GM18502 (cell line): ENCODE measurements at regions not wholly inside any gene's neighbourhood (a gene's known extent, or its start where the extent isn't known, plus 50 kb on each side); places are given as distances from the start of the nearest gene placed in this dataset.
"Not testable (repeated sequence)": the region's sequence is repeated elsewhere in the genome, so short reads cannot be mapped to it uniquely, and the experiment has no call there.

Source experiments
- ATAC-seq: cut with Tn5 transposase; IDR thresholded peaks from one replicate; pipeline ENCODE4 v1.9.1; 2021; ENCODE audit warnings: mild to moderate bottlenecking; ENCODE audit not compliant: unreplicated experiment, poor library complexity

DNA sequence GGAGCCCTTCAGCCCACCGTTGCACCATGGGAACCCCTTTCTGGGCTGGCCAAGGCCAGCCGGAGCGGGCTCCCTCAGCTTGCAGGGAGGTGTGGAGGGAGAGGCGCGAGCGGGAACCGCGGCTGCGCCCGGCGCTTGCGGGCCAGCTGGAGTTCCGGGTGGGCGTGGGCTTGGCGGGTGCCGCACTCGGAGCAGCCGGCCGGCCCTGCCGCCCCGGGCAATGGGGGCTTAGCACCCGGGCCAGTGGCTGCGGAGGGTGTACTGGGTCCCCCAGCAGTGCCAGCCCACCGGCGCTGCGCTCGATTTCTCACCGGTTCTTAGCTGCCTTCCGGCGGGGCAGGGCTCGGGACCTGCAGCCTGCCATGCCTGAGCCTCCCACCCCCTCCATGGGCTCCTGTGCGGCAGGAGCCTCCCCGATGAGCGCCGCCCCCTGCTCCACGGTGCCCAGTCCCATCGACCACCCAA is 949.8 kb downstream of the NR2F1-AS1 start:
- not testable (repeated sequence) for ATAC-seq

DNA sequence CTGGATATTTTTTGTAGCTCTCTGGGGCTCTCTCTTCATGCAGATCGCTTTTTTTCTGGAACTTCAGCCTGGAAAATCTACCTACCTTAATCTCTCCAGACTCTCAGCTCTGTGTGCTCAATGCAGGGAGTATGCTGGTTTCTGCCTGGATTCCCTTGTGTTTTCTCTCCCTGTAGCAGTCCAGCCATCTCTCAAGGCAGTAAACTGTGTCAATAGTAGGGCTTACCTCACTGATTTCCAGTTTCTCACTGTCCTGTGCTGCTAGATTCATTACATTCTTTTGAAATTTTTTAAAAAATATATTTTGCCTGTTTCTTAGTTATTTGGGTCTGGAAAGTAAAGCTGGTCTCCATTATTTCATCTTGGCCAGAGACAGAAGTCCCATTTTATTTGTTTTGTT is 951.4 kb downstream of the NR2F1-AS1 start:
- no peak for ATAC-seq

DNA sequence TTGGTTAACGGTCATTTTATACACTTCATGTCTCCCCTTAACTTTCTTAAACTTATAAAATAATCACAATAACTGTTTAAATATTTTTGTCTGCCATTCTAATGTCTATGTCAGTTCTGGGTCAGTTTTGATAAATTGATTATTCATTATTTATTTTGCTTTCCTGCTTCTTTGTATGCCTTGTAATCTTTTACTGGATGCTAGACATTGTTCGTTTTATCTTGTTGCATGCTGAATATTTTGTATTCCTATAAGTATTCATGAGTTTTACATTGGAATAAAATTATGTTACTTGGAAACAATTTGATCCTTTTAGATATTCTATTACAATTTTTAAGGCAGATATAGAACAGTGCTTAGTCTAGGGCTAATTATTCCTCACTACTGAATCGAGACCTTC is 952.0 kb downstream of the NR2F1-AS1 start:
- ATAC-seq: no peak

DNA sequence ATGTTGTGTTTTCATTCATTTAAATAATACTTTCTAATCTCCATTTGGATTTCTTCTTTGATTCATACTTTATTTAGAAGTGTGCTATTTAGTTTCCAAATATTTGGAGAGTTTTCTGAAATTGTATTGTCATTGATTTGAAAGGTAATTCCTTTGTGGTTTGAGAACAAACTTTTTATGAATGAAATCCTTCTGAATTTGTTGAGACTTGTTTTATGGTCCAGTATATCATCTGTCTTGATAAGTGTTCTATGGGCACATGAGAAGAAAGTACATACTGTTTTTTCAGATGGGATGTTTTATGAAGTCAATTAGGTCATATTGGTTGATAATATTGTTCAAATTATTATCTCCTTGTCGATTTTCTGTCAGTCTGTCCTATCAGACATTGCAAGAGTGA is 953.8 kb downstream of the NR2F1-AS1 start:
- no peak for ATAC-seq

DNA sequence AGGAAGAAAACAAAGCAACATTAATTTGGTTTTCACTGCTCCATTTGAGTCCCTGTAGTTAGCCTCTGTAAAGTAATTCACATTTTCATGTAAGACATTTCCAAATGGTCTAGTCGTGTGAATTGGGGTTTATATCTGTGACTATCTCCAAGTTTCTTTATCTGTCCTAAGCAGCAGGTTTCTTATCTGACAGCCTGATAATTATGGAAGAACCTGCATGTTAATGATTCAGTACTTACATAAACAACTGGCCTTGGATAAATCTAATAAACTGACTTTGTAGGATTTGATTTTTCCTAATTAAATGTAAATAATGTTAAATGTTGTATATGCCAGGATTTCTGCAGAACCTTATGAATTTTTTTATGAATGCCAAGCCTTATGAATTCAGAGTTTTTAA is 964.9 kb downstream of the NR2F1-AS1 start:
- ATAC-seq: no peak

DNA sequence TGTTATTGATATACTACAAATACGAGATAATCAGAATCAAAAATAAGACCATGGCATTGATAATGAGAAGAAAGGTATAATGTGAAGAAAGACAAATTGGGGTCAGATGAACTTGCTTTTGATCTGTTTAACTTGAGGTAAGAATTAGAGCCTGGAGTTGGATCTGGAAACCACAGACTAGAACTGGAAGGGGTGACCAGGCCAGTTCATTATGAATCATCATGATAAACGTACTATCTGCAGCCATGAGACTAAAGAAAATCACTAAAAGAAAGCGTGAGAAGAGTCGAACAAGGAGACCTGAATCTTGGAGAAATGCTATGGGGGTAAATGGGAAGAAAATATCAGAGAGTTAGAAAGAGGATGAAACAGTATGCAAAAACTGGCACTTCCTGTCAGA is 967.5 kb downstream of the NR2F1-AS1 start:
- ATAC-seq: no peak

DNA sequence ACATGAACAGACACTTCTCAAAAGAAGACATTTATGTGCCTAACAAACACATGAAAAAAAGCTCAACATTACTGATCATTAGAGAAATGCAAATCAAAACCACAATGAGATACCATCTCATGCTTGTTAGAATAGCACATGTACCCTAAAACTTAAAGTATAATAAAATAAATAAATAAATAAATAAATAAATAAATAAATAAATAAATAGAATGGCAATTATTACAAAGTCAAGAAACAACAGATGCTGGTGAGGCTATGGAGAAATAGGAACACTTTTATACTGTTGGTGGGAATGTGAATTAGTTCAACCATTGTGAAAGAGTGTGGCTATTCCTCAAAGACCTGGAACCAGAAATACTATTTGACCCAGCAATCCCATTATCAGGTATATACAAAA is 970.6 kb downstream of the NR2F1-AS1 start:
- not testable (repeated sequence) for ATAC-seq

DNA sequence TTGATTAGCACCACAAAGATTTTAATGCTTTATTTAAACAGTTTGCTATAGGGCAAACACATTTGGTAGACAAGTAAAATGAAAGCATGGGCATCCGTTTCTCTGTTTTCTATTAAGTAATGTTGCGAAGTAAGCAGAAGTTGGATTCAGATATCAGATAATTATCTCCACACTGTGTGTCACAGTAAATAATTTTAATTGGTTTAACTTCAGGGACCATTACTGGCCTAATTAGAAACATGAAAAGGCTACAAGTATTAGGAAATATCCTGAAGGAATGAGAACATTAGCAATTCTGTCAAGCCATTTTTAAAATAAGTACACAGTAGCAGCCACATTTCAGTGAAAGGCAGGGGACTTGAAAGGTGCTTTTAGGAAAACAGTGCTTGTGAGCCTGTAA is 975.4 kb downstream of the NR2F1-AS1 start:
- ATAC-seq: no peak

DNA sequence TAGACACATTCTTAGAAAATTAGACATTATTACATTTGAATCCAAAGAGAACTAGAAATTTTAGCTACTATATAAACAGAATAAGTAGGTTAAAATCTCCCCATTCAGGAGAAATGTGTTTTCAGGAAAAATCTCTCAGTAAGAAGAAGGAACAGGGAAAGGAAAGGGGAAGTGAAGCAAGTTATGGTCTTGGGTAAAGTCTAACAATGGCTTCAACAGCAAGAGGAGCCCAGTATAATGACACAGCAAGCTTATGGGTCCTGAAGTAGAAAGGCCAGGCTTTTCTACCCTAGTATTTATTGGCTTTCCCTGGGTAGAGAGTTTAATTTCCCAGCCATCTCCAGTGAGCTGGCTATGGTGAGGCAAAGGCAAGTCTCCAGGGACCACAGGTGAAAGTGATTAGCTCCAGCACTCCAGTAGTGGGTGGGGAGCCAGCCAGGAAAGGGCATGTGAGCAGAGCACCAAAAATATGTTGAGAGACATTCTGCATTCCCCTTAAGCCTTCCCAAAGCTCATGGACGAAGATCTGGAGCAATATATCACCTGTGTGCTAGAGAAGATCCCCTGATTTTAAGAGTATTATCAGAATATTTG is 981.7 kb downstream of the NR2F1-AS1 start:
- no peak for ATAC-seq

DNA sequence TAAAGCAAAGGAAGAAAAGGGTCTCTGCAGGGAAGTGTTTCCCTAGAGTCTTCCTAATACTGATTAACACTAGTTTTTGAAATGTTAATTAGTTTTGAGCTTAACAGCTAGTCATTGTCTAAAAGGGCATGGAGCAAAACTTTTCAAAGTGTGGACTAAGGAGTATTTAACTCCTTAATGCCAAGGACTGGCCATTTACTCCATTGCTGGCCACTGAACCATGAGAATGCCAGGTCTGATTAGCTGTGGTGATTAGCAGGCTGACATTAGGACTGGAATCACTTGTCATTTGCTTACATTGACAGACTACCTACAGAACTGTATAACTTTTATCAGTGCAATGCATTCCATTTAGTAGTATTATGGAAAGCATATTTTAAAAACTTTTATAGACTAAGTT is 987.0 kb downstream of the NR2F1-AS1 start:
- ATAC-seq: no peak

DNA sequence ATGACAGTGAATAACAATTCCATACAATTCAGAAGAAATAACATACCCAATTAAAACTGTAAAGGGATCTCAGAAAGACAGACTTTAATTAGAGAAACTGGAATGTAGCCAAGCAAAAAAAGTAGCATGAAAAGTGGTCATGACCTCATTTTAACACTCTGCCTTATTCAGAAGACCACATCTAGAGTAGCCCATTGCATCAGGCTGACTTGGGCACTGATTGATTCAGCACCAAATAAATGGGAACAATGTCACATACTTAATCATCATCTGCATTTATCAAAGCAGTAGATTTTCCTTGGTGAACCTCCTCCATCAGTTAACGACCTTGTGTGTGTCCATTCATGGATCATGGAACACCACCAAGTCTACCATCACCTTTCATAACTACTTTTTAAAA is 992.1 kb downstream of the NR2F1-AS1 start:
- ATAC-seq: no peak

DNA sequence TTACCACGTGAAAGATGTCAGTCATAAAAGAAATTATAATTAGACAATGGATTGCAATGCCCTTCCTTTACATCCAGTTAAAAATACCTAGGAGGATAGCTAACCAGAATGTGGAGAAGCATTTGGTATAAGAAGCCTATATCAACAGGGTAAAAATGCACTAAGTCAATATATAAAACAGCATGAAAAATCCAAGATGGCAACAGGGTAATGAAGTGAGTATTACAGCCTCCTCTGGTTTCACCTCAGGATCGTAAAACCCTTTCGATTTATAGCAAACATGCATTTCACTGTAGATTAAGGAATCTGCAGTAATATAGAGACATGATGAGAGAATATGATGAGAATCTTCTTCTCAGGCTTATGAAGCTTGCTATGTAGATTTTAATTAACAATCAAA is 999.3 kb downstream of the NR2F1-AS1 start:
- no peak for ATAC-seq

DNA sequence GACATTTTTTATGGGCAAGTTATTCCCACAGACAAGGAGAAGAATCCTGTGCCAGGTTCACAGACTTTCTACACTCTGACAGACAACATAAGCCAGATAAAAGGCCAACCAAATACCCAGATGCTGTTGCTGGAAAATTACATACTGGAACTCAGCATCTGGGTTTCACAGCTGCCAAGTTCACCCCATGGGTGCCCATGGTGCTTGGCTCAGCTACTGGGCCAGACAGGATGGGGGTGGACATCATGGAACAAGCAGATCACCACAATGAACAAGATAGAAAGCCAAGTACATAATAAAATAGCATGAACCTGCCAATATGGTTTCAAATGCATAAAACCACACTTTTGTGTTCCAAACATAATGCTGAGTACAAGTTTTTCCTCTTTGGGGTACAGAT is 999.8 kb downstream of the NR2F1-AS1 start:
- ATAC-seq: no peak

DNA sequence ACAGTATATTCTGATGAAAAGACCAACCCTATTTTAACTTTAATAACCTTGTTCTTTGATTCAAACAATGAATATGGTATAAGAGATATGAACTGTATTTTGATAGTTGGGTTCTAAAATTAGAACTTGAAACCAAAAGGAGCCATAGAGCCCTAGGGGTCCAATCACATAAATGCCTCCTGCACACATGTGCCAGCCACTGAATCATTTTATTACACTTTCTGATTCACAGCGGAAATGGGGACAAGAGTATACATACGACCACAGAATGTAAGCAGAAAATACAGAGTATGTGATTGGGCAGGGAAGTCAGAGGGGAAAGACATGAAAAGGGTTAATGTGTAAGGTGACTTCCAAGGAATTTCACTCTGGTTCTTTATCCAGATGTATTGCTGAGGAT is 1000.2 kb downstream of the NR2F1-AS1 start:
- no peak for ATAC-seq

DNA sequence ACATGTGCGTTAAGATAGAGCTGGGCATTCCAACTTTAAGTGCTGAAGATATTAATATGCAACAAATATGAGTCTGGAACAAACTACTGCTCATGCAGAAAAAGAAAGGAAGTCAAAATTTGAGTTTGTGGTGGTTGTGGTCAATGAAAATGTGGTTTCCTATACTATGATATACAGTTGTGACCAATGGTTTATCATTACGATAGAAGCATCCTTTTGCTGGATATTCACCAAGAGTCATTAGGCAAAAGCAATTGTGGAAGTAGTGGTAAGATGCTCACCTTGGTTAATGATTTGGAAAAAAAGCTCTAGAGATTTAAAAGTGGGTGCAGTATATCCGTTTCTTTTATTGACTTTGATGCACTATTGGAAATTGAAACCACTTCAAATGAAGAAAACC is 1007.0 kb downstream of the NR2F1-AS1 start:
- ATAC-seq: no peak

DNA sequence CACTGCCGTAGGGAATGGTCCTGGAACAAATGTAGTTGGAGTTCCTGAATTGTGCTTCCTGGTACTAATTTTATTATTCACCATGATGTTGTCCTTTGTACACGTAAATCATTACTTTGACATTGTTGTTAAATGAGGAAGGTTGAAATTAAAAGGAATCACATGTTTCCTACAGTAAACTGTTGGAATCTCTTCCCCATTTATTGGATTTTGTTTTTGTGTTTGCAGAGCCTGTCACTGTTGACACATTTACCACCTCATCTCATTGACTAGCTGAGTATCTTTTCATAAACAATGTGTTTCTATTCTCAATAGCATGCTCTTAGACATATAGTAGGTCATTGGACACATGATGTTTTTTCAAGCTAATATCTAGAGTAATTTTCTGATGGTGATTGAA is 1012.5 kb downstream of the NR2F1-AS1 start:
- no peak for ATAC-seq

DNA sequence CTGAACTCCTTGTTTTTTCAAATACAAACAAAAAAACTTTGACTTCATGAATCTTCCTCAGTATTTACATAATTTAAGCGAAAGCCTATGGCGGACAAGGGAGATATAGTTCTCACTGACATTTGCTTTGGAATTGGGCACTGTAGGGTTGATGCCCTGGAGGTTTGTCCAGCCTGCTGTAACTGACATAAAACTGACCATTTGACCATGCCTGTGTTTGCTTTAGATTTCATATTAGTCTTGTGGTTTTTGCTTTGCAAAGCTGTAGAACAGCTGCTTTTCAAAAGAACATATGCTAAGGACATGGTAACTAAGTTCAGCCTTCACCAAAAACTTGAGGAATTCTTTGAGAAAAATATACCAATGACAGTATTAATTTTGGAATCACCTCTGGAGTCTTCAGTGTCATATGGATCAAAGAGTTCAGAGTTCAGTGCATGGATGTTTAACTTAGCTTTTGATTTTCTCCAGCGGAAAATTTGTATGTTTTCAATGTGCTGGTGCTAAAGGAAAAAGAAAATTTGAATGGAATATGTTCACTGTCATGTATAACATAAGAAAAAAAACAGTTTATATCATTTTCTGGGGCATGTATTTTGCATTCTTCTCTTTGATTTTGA is 1013.1 kb downstream of the NR2F1-AS1 start:
- ATAC-seq: no peak

DNA sequence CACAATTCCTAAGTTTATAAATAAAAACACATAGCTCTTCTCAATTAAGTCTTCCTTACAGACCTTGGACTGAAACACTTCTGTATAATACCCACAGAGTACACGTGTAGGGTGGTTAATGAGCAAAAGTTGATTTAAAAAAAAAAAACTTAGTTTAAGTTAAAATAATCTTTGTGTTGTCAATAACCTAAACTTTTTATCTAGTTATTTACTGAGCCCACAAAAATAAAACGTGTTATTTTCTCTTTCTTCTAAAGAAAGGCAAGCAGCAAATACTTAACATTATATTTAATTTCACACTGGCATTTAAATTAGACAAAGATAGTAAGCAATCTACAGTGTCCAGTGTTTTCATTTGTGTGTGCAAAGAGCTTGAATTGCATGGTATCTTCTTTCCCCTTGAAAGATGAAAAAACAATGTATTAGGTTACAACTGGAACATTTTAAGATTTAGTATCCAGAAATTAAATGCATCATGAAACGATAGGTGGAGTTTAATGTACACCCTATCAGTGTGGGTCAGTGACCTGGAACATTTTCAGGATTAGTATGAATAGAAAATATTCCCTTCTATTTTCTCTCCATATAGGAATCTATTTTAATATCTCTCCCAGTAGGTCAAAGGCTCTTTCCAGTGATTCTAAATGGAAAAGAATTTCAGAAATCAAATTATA is 1014.8 kb downstream of the NR2F1-AS1 start:
- ATAC-seq: no peak

DNA sequence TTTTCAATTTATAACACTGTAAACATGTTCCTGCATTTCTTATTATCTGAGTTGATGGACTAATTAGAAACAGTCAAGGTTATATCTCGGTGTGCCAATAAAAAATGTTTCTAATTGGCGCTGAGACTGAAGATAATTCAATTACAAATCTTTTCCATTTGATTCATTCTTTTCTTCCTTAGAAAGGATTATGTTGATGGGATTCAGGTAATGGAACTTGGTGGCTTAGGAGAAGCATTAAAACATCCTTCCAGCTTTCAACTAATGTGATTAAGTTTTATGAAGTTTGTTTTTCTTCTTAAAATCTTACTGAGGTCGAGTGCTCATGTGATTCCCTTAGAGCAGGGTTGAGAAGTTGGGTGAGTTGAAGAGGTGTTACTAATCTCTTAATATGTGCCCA is 1015.3 kb downstream of the NR2F1-AS1 start:
- ATAC-seq: no peak

DNA sequence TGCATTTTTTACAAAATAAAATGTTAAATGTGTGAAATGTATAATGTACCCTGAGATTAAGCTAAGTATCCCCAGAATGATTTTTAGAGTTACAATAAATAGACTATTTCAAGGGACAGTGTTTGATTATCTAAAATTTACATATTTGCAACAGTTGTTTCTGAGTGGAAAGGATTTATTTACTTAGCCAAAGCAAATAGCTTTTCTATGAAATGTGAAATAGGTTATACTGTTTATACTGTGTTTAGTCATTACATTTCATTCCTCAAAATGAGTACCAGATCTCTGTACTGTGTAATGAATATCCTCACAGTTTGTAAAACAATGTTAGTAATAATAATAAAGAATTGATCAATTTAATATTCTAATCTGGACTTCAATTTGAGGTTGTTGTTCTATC is 1019.0 kb downstream of the NR2F1-AS1 start:
- ATAC-seq: no peak

DNA sequence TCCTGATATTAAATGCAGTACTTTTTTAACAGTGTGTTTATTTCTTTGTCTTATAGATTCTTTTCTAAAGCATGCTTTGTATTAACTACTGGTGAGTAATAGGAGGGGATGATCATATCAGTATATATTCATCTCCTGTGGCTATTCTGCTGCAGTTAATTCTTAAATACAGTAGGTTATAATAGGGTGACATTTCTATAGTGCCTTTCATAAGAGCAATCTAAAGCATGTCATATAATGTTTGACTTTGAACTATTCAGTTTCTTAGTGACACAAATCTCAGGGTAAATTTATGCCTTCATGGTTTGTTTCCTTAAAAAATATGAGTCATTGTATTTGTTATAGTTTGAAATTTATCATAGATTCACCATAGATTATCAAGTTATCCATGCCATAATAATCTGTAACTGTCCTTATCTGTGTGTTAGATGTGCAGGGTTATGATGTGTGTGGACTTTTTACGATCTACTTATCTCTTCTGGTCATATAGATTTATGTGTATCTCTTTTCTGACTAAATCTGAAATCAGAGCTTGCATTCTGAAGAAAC is 1019.5 kb downstream of the NR2F1-AS1 start:
- no peak for ATAC-seq
